NCI-H1048 (cell line): ENCODE measurements at regions not wholly inside any gene's neighbourhood (a gene's known extent, or its start where the extent isn't known, plus 50 kb on each side); places are given as distances from the start of the nearest gene placed in this dataset.

Source experiments
- DNase-seq: peaks from one replicate; lab custom pipeline; 2025; lab: John Stamatoyannopoulos, UW

DNA sequence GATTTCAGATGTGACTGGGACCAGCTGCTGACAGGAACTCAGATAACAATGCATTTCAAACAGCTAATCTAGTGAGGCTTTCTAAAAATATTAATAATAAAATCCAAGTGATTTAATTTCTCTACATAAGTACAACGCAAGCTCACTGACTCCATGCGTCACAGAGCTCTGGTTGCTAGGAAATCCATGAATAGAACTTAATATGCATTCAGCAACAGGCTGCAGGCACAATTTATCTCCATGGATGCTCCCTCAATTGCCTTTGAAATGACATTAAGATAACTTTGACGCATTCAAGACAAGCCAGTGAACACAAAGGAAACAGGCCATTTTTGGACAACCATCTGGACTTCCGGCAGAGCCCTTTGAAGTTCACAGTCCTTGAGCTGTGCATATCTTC is 118.7 kb upstream of the COL1A2 start:
- no peak for DNase-seq

DNA sequence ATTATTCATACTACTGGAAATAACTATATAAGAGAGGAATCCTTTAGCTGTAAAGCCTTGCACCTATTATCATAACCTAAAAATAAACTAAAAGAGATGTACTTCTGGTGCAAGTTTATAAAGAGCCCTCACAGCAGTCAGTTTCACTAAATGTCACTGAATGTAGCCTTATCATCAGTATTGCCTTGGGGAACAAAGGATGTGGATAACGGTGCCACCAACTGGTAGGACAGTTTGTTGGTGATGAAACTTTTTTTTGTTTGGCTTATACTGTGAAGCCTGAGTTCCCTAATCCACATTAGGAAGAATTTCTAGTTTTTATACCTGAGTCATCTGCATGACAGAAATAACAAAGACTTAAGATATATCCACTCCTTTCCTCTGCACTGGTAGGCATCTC is 117.9 kb upstream of the COL1A2 start:
- no peak for DNase-seq

DNA sequence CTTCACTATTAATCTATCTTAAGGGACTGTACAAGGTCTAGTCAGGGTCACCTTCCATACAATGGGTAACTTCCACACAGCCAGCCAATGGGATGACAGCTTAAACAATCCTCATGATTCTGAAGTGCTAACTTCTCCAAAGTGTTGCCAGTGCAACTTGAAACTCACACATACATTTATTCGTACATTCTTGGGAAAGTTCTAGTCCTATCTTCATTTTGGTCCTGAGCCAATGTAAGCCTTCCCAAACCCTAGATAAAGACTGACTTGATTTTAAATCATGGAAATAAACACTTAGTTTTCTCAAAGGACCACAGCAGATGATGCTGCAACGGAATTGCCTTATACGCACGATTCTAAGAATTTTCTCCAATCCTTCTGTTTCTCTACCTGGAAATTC is 117.5 kb upstream of the COL1A2 start:
- DNase-seq = no peak

DNA sequence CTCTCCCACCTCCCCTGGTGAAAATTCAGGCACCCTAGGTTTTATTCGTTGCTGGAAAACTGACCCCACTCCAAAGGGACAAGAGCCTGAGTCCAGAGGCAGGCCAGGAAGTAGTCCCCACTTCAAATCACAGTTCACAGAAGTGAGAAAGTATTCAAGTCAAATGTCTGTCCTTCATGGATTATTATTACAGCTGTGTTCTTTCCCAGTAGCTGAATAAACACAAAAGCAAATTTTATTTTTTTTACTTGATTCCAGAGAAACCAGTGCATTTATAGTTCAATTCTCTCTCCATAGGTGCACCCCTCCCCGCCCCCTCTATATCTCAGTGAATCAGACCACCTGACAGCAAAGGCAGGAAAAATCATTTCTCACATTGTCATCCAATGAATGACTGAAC is 113.8 kb upstream of the COL1A2 start:
- DNase-seq = no peak

DNA sequence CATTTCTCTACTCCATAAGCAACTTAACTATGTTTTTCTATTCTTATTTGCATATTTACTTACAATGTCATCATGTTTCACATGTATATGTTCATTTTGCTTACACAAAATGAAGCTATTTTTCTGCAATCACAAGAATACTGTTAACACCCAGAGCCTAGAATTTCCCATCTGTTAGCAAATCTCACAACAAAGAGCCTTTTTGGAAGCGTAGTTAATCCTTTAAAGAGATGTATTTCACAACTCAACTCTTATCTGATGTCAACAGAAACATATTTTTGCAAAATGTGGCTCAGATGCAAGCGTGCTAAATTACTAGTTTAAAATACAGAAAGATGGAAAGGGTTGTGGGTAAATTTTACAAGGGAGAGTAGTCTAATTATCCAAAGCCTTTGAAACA is 110.6 kb upstream of the COL1A2 start:
- DNase-seq = no peak

DNA sequence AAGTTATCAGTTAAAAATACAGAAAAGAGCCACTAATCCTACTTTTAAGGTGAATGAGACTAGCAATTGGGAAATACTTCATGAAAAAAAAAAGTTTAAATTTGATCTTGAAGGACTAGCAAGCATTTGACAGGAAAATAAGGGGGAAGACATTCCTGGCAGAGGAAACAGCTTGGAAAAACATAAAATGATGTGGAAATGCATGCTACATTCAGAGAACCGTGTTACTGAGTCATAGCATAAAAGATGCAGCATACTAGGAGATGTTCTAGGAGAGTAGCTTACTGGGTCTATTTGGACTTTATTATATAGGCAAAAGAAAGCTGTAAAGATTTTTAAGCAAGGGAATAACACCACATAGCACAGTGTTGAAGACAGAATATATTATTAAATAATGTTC is 108.6 kb upstream of the COL1A2 start:
- DNase-seq = no peak

DNA sequence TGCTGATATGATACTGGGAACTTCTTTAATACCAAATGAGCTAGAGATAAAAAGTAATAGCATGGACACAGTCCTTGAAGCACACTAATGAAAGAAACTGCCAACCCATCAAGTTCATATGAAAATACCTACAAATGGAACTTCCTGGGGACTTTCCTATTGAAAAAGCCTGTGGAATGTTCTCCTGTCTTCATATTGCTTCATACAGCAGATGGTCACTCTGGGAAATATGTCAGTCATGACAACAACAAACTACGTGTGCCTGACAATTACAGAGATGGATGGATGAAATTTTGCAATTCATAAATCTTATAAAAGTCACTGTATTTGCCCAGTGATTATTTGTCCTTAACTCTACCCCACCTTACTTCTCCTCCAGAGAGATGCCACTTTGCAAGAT is 106.6 kb upstream of the COL1A2 start:
- DNase-seq = no peak

DNA sequence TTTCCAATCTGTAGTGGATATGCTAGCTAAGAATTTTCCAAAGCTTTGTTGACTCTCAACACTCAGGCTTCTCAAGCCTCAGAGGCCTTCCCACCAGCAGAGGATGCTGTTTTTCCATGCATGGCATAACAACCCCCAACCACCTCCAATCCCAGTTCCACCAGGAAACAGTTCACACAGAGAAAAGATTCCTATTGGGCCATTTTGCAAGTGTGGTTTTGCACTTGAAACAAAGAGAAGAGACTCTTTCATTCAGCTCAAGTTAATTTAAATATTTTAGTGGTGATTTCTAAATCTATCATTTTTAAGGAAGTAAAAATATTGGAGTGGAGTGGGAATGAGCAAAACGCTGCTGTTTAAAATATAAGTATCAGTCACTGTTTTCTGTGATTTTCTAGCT is 105.6 kb upstream of the COL1A2 start:
- DNase-seq = peak; percentile 62

DNA sequence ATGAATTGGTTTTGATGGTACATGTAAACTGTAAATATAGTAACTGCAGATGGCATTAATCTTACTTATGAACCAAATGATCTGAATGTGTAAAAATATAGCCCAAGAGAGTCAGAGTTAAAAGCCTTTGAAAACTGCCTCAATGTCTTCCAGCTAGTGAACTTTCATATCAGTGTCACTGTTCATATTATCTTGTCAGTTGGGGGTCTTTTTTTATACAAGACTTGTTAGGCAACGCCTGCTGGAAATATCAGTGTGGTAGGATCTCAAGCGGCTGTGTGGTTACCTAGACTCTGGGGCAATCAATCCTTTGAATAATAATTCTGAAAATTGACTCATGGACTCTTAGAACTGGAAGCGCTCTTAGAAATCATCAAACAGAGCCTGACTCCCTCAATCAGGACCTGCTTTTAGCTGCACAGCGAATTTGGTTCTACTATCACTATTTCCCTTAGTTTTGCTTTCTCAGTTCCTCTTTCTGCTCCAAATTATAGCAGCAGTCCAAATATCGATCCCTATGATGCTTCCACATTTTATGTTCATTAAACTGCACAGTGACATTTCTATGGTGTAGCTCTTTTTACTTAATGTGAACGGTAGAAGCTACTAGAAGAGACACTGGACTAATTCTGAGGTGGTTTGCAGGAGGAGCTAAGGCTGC is 100.1 kb upstream of the COL1A2 start:
- no peak for DNase-seq

DNA sequence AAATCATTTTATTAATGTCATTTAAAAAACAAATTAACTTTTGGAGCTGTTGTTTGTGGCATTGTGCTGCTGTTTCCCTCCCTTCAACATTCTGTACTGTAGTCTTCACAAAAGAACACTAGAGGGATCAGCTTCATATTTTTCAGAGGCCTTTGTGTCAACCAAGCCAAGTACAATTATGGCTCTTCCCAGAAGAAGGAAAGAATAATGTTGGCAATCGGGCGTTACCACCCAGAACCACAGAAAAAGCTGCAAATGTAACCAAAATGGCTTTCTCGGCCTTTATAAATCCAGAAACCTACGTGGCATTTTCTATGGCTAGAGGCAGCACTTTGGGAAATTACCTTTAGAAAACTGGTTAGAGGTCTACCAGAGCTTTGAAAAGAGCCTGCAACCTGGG is 98.8 kb upstream of the COL1A2 start:
- DNase-seq = no peak

DNA sequence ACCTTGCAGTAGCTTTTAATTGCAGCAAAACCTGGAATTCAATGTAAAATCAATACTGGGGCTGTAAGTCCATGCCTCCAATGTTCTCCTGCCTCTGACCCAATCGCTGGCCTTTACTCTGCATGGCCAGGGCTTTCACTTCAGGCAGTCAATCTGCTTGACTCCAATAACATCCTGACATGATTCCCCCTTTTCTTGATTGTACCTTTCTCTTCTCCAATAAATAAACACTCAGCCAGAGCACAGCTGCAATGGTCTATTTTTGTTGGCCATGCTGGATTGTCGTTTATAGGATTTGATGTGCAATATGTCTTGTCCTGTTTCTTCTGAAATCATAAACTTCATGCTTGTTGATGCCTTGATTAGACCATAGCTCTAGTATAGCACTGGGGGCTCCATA is 97.8 kb upstream of the COL1A2 start:
- DNase-seq = no peak

DNA sequence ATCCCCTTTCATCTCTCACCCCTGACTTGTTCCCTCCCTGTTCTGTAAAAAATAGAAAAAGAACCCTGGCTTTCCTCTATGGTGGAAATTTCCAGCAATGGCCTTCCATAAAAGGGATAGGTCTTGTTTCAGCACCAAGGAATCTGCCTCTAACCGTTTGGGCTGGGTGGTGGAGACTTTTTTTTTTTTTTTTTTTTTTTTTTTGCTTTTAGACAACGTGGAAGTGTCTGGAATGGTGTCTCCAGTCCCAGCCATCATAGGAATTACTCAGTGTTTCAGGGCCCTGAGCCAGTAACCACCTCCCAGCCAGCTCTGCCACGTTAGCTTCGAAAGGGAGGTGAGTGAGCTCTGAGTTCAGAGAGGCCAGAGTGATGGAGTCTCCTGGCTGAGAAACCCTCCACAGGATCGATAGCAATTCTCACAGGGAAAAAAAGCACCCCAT is 97.3 kb upstream of the COL1A2 start:
- DNase-seq = no peak

DNA sequence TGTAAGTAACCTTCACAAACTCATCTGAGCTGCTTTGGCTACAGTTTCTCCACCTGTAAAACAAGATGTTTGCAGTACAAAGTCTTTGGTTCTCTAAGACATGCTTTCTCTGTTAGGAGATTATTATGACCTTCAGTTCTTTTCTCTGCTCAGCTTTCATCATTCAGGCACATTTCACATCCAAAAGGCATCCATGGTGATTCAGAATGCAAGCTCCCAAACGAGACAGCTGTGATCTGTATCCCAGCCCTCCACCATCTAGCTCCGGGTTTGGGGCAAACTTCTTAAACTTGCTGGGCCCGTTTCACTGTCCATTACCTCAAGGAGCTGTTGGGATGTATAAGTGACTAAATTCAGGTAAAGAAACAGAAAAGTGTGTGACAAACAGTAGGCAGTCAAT is 95.8 kb upstream of the COL1A2 start:
- no peak for DNase-seq

DNA sequence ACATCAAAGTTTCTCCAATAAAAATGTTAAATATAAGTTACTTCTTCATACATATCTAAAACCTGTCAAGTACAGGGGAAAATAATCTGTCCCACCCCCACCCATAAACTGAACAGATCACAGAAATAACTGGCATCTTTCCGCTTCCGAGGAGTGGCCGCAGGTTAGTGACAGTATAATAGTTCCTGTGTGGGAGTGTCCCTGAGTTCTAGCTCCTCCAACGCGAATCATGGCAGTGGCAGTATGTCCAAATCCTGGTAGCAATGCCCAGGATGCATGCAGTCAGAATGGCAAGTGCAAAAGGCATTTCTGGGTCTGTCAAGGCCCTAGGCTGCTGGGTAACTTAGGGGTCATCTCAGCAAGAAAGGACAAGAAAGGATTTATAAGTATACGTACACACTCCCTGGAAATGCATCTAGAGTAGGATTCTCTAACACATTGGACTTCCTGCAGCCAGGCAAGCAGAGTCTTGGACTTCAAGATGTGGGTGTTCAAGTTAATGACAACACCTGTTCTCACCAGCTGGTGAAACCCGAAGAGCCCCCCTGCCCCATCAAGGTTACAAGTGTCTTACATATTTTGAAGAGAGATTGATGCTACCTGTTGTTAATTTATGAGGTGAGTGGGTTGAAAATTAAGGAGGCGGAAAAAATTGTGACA is 94.4 kb upstream of the COL1A2 start:
- DNase-seq = no peak

DNA sequence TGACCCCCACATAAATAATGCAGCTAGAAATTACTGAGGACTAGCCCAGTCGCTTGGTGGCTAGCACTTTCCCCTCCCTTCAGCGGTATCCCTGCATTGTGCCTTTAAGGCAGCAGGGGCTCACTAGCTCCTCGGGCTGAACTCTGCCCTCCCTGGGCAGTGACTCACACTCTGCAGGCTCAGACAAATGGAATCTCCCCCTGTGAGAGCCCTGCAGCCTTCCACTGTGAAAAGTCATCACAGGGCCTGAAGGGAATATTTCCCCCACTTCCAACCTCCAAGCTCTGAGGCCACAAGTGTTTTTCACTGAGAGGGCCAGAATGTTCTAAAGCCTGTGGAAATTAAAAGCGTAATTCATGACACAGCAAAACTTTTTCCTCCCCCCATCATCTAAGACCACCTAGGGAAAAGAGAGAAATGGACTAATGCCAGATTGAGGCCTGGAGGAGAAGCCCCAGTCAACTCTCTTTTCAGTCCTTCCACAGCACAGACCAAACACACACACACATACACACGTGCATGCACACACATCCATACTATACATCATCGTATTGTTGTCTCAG is 93.6 kb upstream of the COL1A2 start:
- DNase-seq = no peak

DNA sequence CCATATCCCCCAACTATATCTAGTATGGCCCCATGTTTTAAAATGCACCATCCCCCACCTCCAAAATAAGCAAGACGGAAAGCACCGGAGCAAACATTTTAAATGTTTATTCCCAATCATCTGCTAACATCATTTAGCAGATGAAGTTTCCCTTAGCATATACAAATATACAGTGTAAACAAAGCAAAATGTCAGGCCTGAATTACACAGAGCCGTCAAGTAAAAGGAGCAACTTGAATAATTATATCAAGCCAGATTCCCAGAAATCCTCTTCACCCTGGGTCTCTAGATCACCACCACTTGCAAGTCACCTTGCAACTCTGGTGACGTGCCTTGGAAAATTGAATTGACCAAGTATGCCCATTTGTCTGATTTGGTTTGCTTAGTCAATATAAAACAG is 91.6 kb upstream of the COL1A2 start:
- DNase-seq = no peak

DNA sequence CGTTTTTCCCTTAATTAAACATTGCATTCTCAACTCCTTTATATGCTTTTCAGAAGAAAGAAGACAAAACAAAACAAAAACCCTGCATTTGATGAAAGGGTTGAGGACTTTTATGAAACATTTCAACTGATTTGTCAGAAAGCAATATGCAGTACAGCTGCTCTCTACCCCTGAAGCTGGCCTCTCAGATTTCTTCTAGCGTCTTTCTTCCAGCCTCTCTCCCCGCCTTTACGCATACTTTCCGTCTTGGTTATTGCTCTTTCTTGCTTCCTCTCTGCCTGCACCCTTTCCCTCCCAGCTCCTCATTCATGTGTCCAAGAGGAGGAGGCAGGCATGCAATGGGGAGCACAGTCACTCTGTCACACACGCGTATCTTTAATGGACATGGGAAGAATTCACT is 91.0 kb upstream of the COL1A2 start:
- DNase-seq = no peak

DNA sequence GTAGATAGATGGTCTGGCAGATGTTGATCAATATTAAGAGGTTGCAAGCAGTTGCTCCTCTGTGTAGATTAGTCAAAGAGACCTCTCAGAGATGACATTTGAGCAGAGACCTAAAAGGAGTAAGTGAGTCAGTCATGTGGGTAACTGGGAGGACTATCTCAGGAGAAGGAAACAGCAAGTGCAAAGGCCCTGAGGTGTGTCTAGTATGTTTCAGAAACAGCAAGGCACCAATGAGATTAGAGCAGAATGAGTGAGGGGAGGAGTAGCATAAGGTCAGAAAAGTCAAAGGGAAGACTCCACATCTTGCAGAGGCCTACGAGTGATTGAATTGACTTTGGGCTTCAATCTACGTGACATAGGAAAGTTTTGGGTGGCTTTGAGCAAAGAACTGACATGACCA is 89.8 kb upstream of the COL1A2 start:
- DNase-seq = no peak

DNA sequence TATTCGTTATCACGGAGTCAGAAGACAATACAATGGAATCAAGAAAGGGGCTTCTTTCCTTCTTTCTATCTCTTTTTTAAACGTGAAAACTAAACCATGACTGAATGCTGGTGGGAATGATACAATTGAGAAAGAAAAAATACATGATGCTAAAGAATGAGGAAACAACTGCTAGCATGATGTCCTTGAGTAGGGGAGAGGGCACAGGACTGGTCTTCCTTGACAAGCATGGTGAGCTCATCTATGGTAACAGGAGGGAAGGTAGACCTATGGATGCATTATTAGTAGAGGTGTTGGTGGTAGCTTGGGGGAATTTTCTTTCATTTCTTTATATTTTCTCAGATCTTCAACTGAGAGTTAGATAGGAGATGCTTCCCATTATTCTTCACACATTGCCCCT is 88.9 kb upstream of the COL1A2 start:
- no peak for DNase-seq

DNA sequence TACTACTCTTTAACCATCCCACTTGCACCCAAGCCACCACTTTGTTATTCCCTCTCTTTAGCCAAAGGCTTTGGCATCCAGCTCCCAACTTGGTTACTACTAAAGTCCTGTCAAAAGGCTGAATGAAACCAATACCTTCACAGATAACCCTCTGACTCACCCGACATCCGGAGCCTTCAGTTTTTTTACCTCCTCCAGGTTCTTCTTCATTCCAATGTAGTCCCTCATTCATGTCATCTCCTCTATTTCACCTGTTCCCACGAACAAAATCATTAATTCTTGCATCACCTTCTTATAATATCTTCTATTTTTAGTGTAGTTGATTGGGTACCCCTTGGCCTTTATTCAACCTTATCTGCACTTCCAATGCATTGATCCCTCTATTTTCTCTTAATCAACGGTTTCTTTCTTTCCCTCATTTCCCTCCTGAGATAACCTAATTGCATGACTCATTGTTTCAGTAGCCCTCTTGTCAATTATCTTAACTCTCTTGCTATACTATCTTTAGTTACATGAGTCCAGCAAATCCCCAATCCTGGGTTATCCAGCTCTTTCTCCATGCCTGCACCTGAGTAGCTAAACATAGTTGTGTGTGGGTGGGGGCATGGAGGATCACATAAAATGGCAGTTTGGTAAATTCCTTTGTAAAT is 87.2 kb upstream of the COL1A2 start:
- DNase-seq = no peak

DNA sequence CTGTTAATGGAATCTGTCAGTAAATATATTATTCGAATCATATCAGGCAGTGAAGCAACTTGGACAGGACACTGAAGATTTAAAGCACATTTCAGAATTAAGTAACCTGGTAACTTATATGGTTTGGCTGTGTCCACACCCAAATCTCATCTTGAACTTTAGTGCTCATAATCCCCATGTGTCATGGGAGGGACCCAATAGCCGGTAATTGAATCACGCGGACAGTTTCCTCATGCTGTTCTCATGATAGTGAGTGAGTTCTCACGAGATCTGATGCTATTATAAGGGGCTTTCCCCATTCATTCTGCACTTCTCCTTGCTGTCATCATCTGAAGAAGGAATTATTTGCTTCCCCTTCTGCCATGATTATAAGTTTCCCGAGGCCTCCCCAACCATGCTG is 83.2 kb upstream of the COL1A2 start:
- no peak for DNase-seq

DNA sequence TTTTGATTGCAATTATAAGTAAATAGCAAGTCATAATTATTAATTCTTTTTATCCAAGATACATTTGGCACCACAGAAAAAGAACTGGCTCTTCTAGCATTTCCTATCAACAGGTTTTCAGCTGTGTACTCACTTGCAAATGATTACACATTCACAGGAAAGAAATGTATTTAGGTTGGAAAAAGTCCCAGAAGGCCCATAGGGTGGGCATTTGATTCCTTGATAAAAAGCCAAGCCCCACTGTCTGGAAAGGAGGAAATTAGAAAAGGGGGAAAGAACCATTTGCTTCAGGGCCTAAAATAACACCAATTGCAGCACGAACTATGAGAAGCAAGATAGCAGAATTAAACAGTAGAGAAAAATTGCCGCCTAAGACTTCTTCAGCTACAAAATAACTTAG is 80.8 kb upstream of the COL1A2 start:
- DNase-seq = no peak
